OCI-LY7 (cell line): ENCODE measurements at regions not wholly inside any gene's neighbourhood (a gene's known extent, or its start where the extent isn't known, plus 50 kb on each side); places are given as distances from the start of the nearest gene placed in this dataset.

ENCODE experiments used
- BruUV-seq: library from RNA; stranded (reverse); fragments of 400-500 nt; replicated peaks from 2 replicates; lab custom pipeline; 2021; lab: Mats Ljungman, UMichigan
- CTCF ChIA-PET: fragments of 300-600 bp; sonication (Branson Sonifier 250); formaldehyde crosslinking; loops from one replicate; lab custom pipeline; 2022; ENCODE audit warnings: antibody characterized with exemption; ENCODE audit not compliant: unreplicated experiment; lab: Charles Lee
- POLR2A ChIA-PET: fragments of 300-600 bp; sonication (Branson Sonifier 250); formaldehyde crosslinking; loops from one replicate; lab custom pipeline; 2022; ENCODE audit warnings: antibody characterized with exemption; lab: Charles Lee
- DNase-seq: peaks from one replicate; pipeline ENCODE4 v3.0.0-alpha.2; 2015; ENCODE audit warnings: low spot score
- H2AFZ ChIP-seq: fragments of 200-600 bp; sonication (generic), shearing (Covaris generic); 2 replicates; pipeline ENCODE4 v1.6.1; 2014; ENCODE audit warnings: mild to moderate bottlenecking, antibody characterized with exemption, low read length, moderate library complexity
- H3K27ac ChIP-seq: fragments of 200-600 bp; sonication (generic); 2 replicates; pipeline ENCODE4 v1.5.1; 2014; ENCODE audit warnings: mixed run types, low read depth, mild to moderate bottlenecking, moderate library complexity, low read length, inconsistent platforms; ENCODE audit not compliant: poor library complexity, severe bottlenecking
- H3K36me3 ChIP-seq: fragments of 200-600 bp; sonication (generic); 2 replicates; pipeline ENCODE4 v1.6.1; 2014; ENCODE audit warnings: mild to moderate bottlenecking, antibody characterized with exemption, low read length, moderate library complexity, mixed read lengths; ENCODE audit not compliant: insufficient read depth
- H3K4me1 ChIP-seq: fragments of 200-600 bp; sonication (generic); 2 replicates; pipeline ENCODE4 v1.5.1; 2014; ENCODE audit warnings: mild to moderate bottlenecking, low read length; ENCODE audit not compliant: insufficient read depth, poor library complexity, severe bottlenecking
- H3K4me2 ChIP-seq: fragments of 200-600 bp; sonication (generic); 2 replicates; pipeline ENCODE4 v1.6.1; 2014; ENCODE audit warnings: mild to moderate bottlenecking, low read length
- H3K4me3 ChIP-seq: fragments of 200-600 bp; sonication (generic); 2 replicates; pipeline ENCODE4 v1.5.1; 2014; ENCODE audit warnings: mild to moderate bottlenecking, low read depth, low read length; ENCODE audit not compliant: poor library complexity, severe bottlenecking
- H3K79me2 ChIP-seq: fragments of 200-600 bp; sonication (generic); 2 replicates; pipeline ENCODE4 v1.6.1; 2016; ENCODE audit warnings: low read depth, mild to moderate bottlenecking, low read length, moderate library complexity, mixed read lengths; ENCODE audit not compliant: insufficient read depth
- H3K9me2 ChIP-seq: fragments of 200-600 bp; sonication (generic); 2 replicates; pipeline ENCODE4 v1.6.1; 2016; ENCODE audit warnings: mild to moderate bottlenecking, low read length, mixed read lengths; ENCODE audit not compliant: insufficient read depth
- H3K9me3 ChIP-seq: fragments of 200-600 bp; sonication (generic); 2 replicates; pipeline ENCODE4 v1.6.1; 2014; ENCODE audit warnings: mild to moderate bottlenecking, mixed run types, low read length, mixed read lengths
- H4K20me1 ChIP-seq: fragments of 200-600 bp; sonication (generic); 2 replicates; pipeline ENCODE4 v1.6.1; 2014; ENCODE audit warnings: mild to moderate bottlenecking, antibody characterized with exemption, low read length, moderate library complexity, mixed read lengths; ENCODE audit not compliant: insufficient read depth
- EZH2phosphoT487 ChIP-seq: fragments of 200-600 bp; sonication (generic); IDR thresholded peaks from 2 replicates; pipeline ENCODE4 v1.6.1; 2018; ENCODE audit warnings: low read depth, borderline replicate concordance, mild to moderate bottlenecking, mixed run types, antibody characterized with exemption, low read length, moderate library complexity, mixed read lengths
- intact Hi-C: fragments of 100-400 bp; cut with micrococcal nuclease; formaldehyde crosslinking; loops from one replicate; pipeline ENCODE4 v1.10.0; 2022; ENCODE audit not compliant: unreplicated experiment
- TF ChIP-seq, protein P1 (sequence below): fragments of 200-600 bp; sonication (generic); conservative IDR thresholded peaks from 2 replicates; pipeline ENCODE4 v1.5.1; 2014; ENCODE audit warnings: mild to moderate bottlenecking, antibody characterized with exemption, low read length, moderate library complexity, mixed read lengths

DNA sequence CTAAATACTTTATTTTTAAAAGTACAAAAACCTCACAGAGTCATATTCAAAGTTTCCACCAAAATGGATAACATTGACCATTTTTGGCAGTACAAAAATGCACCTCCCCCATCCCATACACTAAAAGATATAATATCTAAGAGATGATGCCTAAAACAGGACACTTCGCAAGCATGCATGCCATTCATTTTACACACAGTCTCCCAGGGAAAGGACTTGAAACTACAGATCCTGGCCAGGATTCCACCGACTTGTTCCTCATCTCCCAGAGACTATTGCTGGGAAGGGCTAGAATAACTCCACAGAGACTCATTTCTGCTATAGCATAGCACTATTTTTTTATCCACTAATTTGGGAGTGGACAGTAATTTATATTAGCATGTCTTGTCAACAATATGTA lies 81.7 kb downstream of the MTNR1B start:
- CTCF ChIA-PET, result no interaction called here

DNA sequence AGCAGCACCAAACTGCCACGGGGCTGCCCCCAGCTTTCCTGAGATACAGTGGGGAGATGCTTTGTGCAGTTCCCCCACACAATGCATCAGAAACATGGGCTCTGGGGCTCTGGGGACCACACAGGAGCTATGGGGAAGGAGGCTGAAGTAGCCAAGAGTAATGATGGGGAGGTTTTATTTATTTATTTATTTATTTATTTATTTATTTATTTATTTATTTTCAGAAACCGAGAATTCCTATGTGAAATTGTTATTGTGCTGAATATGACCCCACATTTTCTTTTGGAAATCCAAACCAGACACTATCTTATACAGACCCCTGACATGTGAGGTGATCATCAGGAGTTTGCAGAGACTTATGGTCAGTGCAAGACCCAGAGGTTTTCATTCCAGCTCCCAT lies 84.4 kb downstream of the MTNR1B start:
- Histone ChIP-seq H3K27ac (no peak overlapping the region), H3K4me3 (no peak overlapping the region), H3K9me2 (no peaks in the 10 kb centered on the region), H2AFZ (no peak overlapping the region), H3K4me1 (no peaks in the 10 kb centered on the region), H3K36me3 (no peaks in the 10 kb centered on the region), H4K20me1 (no peaks in the 10 kb centered on the region), H3K9me3 (no peaks in the 10 kb centered on the region), H3K79me2 (no peaks in the 10 kb centered on the region), H3K4me2 (no peak overlapping the region)
- intact Hi-C loops, result no loop called here
- no peak for TF ChIP-seq EZH2phosphoT487
- TF ChIP-seq, protein P1, sequence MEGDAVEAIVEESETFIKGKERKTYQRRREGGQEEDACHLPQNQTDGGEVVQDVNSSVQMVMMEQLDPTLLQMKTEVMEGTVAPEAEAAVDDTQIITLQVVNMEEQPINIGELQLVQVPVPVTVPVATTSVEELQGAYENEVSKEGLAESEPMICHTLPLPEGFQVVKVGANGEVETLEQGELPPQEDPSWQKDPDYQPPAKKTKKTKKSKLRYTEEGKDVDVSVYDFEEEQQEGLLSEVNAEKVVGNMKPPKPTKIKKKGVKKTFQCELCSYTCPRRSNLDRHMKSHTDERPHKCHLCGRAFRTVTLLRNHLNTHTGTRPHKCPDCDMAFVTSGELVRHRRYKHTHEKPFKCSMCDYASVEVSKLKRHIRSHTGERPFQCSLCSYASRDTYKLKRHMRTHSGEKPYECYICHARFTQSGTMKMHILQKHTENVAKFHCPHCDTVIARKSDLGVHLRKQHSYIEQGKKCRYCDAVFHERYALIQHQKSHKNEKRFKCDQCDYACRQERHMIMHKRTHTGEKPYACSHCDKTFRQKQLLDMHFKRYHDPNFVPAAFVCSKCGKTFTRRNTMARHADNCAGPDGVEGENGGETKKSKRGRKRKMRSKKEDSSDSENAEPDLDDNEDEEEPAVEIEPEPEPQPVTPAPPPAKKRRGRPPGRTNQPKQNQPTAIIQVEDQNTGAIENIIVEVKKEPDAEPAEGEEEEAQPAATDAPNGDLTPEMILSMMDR, result no peak
- POLR2A ChIA-PET, result interaction anchor here (0.7 kb wide), 2 partner anchors 131 to 169 kb away, joined by 3 to 4 read pairs; no protein-coding TSS in a partner anchor
- no TSS peak for BruUV-seq
- DNase-seq, result no peak
- CTCF ChIA-PET, result no interaction called here

More for the DNA sequence above, 81.7 kb downstream of the MTNR1B start:
- TF ChIP-seq, protein P1, result no peak
- no peak for TF ChIP-seq EZH2phosphoT487
- no peaks in the 10 kb centered on the region for H3K4me1 ChIP-seq
- no peak overlapping the region for H3K4me2 ChIP-seq
- no peak overlapping the region for H2AFZ ChIP-seq
- no TSS peak for BruUV-seq
- no peak overlapping the region for H3K27ac ChIP-seq
- H3K9me3 ChIP-seq, result no peaks in the 10 kb centered on the region
- no peaks in the 10 kb centered on the region for H4K20me1 ChIP-seq
- H3K79me2 ChIP-seq, result no peaks in the 10 kb centered on the region
- DNase-seq, result no peak
- no peaks in the 10 kb centered on the region for H3K9me2 ChIP-seq
- H3K36me3 ChIP-seq, result no peaks in the 10 kb centered on the region
- no peak overlapping the region for H3K4me3 ChIP-seq
- intact Hi-C loops, result no loop called here
- POLR2A ChIA-PET, result interaction anchor here (0.7 kb wide), 1 partner anchor 204 kb away, joined by 4 read pairs; no protein-coding TSS in a partner anchor

DNA sequence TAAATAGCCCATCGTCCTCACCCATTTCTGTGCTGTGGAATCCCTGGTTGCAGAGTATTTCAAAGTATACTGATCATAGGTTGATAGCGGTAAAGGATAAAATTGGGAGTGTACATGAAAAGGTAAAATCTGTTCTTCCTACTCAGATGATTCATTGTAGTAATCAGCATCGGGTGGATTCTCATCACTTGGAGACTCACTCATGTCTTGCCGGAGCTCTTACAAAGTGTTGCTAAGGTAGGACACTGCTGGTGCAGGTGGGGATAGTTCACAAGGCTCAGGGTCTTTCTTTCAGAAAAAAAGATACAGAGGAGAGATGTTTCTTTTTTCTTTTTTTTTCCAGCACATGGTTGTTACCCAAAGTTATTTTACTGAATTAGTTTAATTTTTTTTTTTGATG lies 84.8 kb downstream of the MTNR1B start:
- H3K9me3 ChIP-seq, result no peaks in the 10 kb centered on the region
- H3K9me2 ChIP-seq, result no peaks in the 10 kb centered on the region
- no peak for DNase-seq
- ChIA-PET CTCF (no interaction called here), POLR2A (interaction anchor here (0.7 kb wide), 2 partner anchors 132 to 169 kb away, joined by 3 to 4 read pairs; no protein-coding TSS in a partner anchor)
- no peaks in the 10 kb centered on the region for H4K20me1 ChIP-seq
- H3K4me1 ChIP-seq, result no peaks in the 10 kb centered on the region
- H2AFZ ChIP-seq, result no peak overlapping the region
- no peak overlapping the region for H3K4me3 ChIP-seq
- intact Hi-C loops, result no loop called here
- TF ChIP-seq, protein P1, result no peak
- TF ChIP-seq EZH2phosphoT487, result no peak
- H3K4me2 ChIP-seq, result no peak overlapping the region
- H3K36me3 ChIP-seq, result no peaks in the 10 kb centered on the region
- H3K27ac ChIP-seq, result no peak overlapping the region
- no TSS peak for BruUV-seq
- no peaks in the 10 kb centered on the region for H3K79me2 ChIP-seq
